Suprapubic skin (tissue), 4 donors: ENCODE measurements at regions not wholly inside any gene's neighbourhood (a gene's known extent, or its start where the extent isn't known, plus 50 kb on each side); places are given as distances from the start of the nearest gene placed in this dataset.

Experiments
- DNase-seq, 2 donors: peaks; one replicate each; pipeline ENCODE4 v3.0.0-alpha.2; 2019; ENCODE audit warnings: low spot score in 2 of 2
- H3K27ac ChIP-seq: fragments of 200-600 bp; sonication (generic); one replicate; pipeline ENCODE4 v1.5.1; 2019
- H3K27me3 ChIP-seq: fragments of 200-600 bp; sonication (generic); one replicate; pipeline ENCODE4 v1.5.1; 2019
- H3K36me3 ChIP-seq: fragments of 200-600 bp; sonication (generic); one replicate; pipeline ENCODE4 v1.5.1; 2019
- H3K4me1 ChIP-seq: fragments of 200-600 bp; sonication (generic); one replicate; pipeline ENCODE4 v1.5.1; 2019
- H3K4me3 ChIP-seq: fragments of 200-600 bp; sonication (generic); one replicate; pipeline ENCODE4 v1.5.1; 2019; ENCODE audit warnings: mild to moderate bottlenecking
- H3K9me3 ChIP-seq: fragments of 200-600 bp; sonication (generic); one replicate; pipeline ENCODE4 v1.5.1; 2019
- EP300 ChIP-seq: sonication (generic); formaldehyde crosslinking; IDR thresholded peaks from one replicate; pipeline ENCODE4 v1.6.1; 2017; ENCODE audit warnings: antibody characterized with exemption
- POLR2A ChIP-seq, 2 donors: fragments of 450-650 bp; IDR thresholded peaks; one replicate each; pipeline ENCODE4 v1.6.1; 2017; ENCODE audit warnings: antibody characterized with exemption in 2 of 2, mild to moderate bottlenecking in 2 of 2, moderate library complexity in 2 of 2
- POLR2AphosphoS5 ChIP-seq, 3 donors: sonication (generic); formaldehyde crosslinking; IDR thresholded peaks; one replicate each; pipeline ENCODE4 v1.6.1; 2017; ENCODE audit warnings: antibody characterized with exemption in 3 of 3
- WGBS: methylation state at CpG from one replicate; pipeline ENCODE4 v1.1.5; 2018; 5-methylcytosine and 5-hydroxymethylcytosine counted together
- TF ChIP-seq, protein P1 (sequence below), 2 donors: fragments of 200-600 bp in 1 of 2; fragments of 450-650 bp in 1 of 2; sonication (generic) in 1 of 2; IDR thresholded peaks; one replicate each; pipeline ENCODE4 v1.5.1; 2016 to 2019; ENCODE audit warnings: antibody characterized with exemption in 2 of 2, mild to moderate bottlenecking in 1 of 2, moderate library complexity in 1 of 2

DNA sequence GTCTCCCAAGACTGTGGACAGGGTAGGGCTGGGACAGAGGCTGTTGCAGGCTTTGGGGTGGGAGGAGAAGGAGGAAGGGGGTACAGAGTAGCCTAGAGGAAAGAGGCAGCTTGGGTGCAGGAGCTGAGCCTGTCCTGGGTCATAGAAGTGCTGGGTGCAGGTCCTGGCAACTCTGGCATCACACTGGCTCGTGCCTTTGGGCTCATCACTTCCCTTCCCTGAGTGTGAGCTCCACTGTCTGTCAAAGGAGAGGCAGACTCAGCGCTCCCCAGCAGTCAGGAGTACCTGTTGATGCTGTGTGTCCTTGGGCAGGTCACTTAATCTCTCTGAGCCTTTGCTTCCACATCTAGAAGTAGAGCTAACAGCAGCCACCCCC lies 157.1 kb downstream of the PTPRU start:
- Histone ChIP-seq H3K27ac (no peak overlapping the region), H3K9me3 (no peaks in the 10 kb centered on the region), H3K36me3 (no peaks in the 10 kb centered on the region), H3K4me1 (no peaks in the 10 kb centered on the region), H3K27me3 (peaks cover 33% of the 10 kb centered on the region), H3K4me3 (no peak overlapping the region)
- no peak for DNase-seq
- TF ChIP-seq POLR2AphosphoS5 (IDR thresholded peaks at IDR 0.05): no peak
- no peak for TF ChIP-seq POLR2A (IDR thresholded peaks at IDR 0.05)
- no peak for TF ChIP-seq EP300
- TF ChIP-seq, protein P1, sequence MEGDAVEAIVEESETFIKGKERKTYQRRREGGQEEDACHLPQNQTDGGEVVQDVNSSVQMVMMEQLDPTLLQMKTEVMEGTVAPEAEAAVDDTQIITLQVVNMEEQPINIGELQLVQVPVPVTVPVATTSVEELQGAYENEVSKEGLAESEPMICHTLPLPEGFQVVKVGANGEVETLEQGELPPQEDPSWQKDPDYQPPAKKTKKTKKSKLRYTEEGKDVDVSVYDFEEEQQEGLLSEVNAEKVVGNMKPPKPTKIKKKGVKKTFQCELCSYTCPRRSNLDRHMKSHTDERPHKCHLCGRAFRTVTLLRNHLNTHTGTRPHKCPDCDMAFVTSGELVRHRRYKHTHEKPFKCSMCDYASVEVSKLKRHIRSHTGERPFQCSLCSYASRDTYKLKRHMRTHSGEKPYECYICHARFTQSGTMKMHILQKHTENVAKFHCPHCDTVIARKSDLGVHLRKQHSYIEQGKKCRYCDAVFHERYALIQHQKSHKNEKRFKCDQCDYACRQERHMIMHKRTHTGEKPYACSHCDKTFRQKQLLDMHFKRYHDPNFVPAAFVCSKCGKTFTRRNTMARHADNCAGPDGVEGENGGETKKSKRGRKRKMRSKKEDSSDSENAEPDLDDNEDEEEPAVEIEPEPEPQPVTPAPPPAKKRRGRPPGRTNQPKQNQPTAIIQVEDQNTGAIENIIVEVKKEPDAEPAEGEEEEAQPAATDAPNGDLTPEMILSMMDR (IDR thresholded peaks at IDR 0.05): no peak
- 46% methylated on average over 2 of the region's 2 CpGs for WGBS

DNA sequence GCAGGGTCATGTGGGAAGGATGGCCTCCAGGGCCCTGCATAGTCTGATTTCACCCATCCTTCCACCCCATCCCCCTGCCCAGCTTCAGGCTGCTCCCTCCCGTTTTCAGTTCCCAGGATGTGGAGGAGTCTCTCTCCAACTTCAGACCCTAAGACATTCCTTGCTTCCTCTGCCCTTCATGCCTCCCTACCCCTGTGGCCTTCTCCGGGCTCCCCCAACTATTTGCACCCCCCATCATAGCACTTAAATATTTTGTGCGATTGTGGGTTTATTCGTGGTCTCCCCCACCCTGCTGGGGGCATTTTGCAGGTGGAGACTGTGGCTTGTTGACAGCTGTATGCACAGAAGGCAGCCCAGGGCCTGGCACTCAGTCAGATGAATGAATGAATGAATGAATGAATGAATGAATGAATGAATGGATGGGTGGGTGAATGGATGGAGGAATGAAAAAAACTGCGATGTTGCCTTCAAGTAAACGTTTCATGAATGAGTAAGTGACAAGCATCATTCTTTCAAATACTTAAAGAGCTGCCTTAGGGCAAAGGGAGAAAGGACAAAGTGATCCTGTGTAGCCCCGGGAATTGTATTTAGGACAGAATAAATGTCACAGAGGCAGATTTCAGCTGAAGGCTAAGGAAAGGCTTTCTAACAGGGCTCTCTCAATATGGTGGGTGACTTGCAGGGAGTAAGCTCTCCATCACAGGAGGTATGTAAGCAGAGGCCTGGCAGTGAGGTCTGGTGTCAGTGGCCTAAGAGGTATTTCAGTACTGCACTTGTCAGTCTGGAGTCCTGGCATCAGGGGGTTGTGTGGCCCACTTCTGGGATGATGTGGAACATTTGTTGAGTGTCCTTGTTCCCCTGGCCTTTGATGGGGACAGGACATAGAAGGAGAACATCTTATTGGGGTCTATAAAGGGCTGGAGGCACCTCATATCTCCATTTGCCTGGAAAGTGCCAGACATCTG lies 156.4 kb downstream of the PTPRU start:
- Histone ChIP-seq H3K27ac (no peak overlapping the region), H3K4me1 (no peaks in the 10 kb centered on the region), H3K4me3 (no peak overlapping the region), H3K36me3 (no peaks in the 10 kb centered on the region), H3K27me3 (peaks cover 37% of the 10 kb centered on the region), H3K9me3 (no peaks in the 10 kb centered on the region)
- no peak for DNase-seq
- TF ChIP-seq POLR2A (IDR thresholded peaks at IDR 0.05): no peak
- TF ChIP-seq POLR2AphosphoS5 (IDR thresholded peaks at IDR 0.05): no peak
- TF ChIP-seq, protein P1 (IDR thresholded peaks at IDR 0.05): no peak
- no peak for TF ChIP-seq EP300
- WGBS: 61% methylated on average over 7 of the region's 7 CpGs

DNA sequence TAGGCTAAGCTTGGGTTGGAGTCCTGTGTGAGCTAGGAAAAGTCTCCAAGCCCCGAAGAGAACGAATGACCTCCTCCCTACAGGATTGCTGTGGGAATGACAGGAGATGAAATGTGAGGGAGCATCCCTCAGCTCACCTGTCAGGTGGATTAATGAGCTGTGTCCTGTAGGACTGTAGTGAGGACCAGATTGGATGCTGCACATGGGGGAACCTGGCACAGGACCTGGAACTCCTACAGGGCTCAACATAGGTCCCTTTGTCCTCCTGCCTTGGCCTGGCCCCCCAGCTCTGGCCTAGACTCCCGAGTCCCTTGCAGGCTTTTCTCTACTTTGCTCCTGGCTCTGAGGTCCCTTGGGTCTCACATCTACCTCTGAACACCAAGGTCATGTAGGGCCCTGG lies 155.7 kb downstream of the PTPRU start:
- DNase-seq: peak in 1 of 2 donors; percentile 43
- H3K9me3 ChIP-seq: no peaks in the 10 kb centered on the region
- no peak overlapping the region for H3K4me3 ChIP-seq
- H3K4me1 ChIP-seq: no peaks in the 10 kb centered on the region
- H3K27me3 ChIP-seq: peaks cover 40% of the 10 kb centered on the region
- no peaks in the 10 kb centered on the region for H3K36me3 ChIP-seq
- TF ChIP-seq EP300: no peak
- no peak for TF ChIP-seq POLR2A (IDR thresholded peaks at IDR 0.05)
- TF ChIP-seq, protein P1 (IDR thresholded peaks at IDR 0.05): no peak
- no peak for TF ChIP-seq POLR2AphosphoS5 (IDR thresholded peaks at IDR 0.05)
- 61% methylated on average over 3 of the region's 3 CpGs for WGBS
- no peak overlapping the region for H3K27ac ChIP-seq

DNA sequence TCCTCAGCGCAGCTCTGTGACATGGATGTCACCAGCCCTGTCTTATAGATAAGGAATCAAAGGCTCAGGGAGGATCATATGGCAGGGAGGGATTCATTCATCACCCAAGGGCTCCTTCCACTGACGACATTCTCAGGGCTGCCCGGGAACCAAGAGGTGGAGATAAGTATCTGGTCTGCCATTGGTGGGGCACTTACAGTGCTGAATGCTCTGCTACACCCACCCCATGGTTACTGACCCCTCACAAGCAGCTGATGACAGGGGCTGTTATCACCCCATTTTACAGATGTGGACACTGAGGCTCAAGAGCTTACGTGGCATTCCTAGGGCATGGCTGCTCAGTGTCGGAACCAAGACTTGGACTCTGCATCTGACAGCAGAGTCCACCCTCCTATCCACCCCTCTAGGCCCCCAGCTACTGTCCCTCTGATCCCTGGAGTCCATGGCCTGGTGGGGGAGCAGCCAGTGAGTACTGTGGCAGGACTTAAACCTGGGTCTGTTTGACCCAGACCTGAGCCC lies 155.1 kb downstream of the PTPRU start:
- no peak for TF ChIP-seq EP300
- TF ChIP-seq POLR2AphosphoS5 (IDR thresholded peaks at IDR 0.05): no peak
- TF ChIP-seq POLR2A (IDR thresholded peaks at IDR 0.05): no peak
- TF ChIP-seq, protein P1 (IDR thresholded peaks at IDR 0.05): no peak
- 49% methylated on average over 4 of the region's 5 CpGs for WGBS
- no peaks in the 10 kb centered on the region for H3K9me3 ChIP-seq
- peaks cover 43% of the 10 kb centered on the region for H3K27me3 ChIP-seq
- no peaks in the 10 kb centered on the region for H3K36me3 ChIP-seq
- H3K4me3 ChIP-seq: no peak overlapping the region
- H3K27ac ChIP-seq: no peak overlapping the region
- no peaks in the 10 kb centered on the region for H3K4me1 ChIP-seq
- DNase-seq: peak in 1 of 2 donors; percentile 29
